DMS79 (cell line): ENCODE measurements at regions not wholly inside any gene's neighbourhood (a gene's known extent, or its start where the extent isn't known, plus 50 kb on each side); places are given as distances from the start of the nearest gene placed in this dataset.
A peak's percentile ranks its signal among the peaks of the same experiment; 100 is the strongest.
"Not testable (repeated sequence)": the region's sequence is repeated elsewhere in the genome, so short reads cannot be mapped to it uniquely, and the experiment has no call there.

ENCODE experiments used
- DNase-seq: peaks from one replicate; lab custom pipeline; 2025; lab: John Stamatoyannopoulos, UW

GRCh38 chr6:150739711-150740349 is 125.7 kb upstream of the MTHFD1L start:
- no peak for DNase-seq

DNA sequence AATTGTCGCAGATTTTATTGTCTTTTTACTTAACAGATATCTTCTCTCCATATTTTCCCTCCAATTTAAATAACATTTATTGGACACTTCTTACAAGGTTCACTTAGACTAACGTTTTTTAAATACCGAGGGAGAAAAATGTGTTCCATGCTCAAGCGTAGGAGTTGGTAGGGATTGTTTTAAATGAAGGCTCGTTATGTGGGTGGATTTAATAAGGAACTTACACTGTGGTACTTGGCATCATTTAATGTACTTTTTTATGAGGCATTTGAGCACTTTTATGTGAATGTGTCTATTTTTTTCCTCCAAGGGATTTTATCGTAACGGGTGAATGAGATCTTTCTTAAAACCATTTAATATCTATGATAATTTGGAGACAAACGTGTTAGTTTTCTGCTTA is 125.0 kb upstream of the MTHFD1L start:
- no peak for DNase-seq

DNA sequence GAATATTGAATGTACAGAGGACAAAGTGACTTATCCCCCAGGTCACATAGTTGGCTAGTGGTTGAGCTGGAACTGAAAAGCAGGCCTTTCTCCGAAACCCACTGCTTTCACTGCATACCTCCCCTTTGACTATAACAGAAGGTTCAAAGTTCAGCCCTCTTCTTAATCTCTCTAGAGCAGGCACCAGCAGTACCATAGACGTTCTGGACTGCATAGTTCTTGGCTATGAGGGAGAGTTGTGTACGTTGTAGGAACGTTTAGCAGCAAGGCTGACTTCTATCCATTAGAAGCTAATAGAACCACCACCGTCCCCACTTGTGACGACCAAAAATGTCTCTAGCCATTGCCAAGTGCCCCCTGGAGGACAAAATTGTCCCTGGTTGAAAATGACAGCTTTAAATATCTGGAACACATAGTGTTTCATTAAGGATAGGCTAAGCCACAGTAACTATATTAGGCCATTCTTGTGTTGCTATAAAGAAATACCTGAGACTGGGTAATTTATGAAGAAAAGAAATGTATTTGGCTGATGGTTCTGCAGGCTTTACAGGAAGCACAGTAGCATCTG is 123.8 kb upstream of the MTHFD1L start:
- DNase-seq, result no peak

DNA sequence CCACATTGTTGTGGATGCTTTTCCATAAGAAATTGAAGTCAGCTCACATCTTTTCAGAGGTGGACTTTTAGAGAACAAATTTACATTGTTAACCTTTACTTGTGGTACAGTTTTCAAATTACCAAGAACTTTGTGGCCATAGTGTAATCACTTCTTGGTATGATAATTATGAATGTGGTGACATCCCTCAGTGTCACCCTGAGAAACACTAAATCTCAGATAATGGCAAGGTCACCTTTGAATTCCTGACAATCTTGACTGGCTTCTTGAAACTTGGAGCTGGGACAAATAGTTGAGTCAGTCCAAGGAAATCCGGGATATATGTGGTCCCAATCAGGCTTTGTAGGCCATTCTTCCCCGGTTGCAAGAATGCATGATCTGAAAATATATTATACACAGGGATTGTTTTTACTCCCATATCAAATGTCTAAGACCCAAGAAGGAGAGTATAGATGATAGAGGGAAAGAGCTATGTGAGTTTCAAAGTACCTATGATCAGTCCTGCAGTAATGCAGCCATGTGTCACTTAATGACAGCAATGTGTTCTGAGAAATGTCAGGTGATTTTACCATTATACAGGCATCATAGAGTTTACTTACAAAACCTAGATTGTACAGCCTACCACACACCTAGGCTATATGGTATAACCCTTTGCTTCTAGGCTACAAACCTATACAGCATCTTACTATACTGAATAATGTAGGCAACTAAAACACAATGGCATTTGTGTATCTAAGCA is 120.8 kb upstream of the MTHFD1L start:
- no peak for DNase-seq

- DNase-seq, result no peak
Observed at GRCh38 chr6:150745896-150746295, 119.6 kb upstream of the MTHFD1L start.

DNA sequence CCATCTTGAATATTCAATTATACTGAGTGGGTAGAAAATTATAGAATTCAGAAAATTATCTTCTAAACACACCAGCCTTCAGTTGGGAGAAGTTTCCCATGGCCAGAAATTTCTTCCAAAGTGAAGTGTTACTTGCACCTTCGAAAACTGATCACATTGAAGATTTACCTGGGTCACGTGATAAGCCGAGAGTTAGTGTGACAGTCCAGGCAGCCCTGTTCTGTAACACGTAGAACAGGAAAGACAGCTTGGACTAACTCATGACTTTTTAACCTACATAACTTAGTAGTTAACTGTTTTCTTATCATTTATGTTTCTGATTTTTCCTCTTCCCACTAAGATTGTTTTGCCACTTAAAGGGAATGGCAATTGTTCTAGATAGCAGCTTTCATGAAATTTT is 118.3 kb upstream of the MTHFD1L start:
- DNase-seq, result no peak

DNA sequence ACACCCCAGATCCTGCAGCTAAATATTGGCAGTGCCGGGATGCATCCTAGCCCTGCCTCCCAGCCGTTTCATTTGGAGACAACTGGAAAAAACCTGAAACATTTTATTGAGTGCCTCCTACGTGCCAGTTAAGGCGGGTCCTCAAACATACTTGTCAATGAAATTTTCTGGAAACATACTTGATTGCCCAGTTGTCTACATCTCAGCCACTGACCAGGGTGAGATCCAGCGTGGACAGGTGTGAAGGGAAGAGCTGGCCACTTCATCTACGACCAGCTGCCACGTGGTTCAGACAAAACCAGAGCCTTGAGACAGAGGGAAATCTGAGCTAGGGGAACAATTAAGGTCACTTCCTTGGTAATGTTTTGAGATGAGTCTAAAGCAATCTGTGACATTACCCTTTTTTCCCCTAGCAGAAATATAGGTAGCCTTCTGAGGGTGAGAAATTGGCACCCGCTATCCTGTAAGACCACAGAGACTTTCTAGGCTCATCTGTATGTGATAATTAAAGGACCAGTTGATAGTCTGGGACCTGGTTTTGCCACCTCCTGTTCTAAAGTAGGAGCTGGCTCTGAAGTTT is 116.3 kb upstream of the MTHFD1L start:
- DNase-seq, result no peak

- no peak for DNase-seq
Observed at GRCh38 chr6:150751296-150751695, 114.2 kb upstream of the MTHFD1L start.

- no peak for DNase-seq
Observed at GRCh38 chr6:150752409-150752808, 113.1 kb upstream of the MTHFD1L start.

DNA sequence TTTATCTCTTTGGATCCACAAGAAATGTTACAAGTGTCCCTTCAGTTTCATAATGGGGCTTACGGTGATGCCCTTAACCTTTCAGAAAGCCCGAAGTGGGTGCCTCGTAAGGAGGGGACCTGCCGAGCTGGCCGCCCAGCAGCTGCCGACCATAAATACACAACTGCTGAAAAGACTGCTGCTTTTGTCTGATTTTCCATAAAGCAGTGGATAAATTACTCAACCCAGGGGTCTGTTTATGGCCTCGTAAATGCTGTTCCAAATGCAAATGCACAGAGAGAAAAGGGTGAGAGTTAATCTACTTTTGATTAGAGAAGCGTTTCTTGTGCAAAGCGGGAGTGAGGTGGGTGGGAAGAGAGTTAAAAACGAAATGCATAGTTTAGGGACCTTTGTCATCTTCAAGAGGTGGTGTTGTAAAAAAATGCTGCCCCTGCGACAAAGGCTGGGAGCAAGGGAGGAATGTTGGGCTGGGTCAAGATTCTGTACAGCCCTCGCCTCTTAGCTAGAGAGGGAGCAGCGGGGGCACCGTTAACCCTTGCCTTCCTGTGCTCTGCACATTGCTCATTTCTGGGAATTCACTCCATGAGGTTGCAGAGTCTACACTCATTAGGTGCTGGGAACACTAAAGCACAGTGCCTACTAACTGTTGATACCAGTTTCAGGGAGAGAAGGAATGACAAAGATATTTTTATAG is 112.0 kb upstream of the MTHFD1L start:
- DNase-seq, result no peak

DNA sequence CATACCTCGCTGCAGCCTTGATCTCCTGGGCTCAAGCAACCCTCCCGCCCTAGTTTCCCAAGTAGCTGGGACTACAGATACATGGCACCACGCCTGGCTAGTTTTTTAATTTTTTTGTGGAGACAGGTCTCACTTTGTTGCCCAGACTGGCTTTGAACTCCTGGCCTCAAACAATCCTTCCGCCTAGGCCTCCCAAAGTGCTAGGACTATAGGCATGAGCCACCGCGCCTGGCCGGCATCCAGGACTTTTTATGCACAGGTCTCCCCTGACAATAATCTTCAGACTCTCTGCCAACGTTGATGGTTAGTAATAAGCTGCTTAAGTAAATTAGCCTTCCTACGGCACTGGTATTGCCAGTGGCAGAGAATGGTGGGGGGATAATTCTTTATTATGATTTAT is 110.5 kb upstream of the MTHFD1L start:
- no peak for DNase-seq

DNA sequence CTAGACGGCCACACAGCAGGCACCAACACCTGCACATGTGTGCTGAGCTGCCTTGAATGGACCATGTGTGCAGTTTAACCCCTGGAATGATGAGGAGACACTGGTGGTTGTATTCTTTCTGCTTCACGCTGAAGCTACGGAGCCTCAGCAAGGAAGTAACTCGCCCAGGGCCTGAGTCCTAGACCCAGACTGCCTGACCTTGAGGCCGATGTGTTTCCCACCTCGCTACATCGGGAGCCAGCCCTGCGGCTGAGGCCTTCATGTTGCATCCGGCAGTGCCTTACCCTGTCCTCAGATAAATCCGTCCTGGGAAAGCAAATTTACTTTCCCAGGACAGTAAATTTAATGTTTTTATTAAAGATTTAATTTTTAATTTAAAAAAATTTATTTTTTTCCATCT is 110.0 kb upstream of the MTHFD1L start:
- no peak for DNase-seq

DNA sequence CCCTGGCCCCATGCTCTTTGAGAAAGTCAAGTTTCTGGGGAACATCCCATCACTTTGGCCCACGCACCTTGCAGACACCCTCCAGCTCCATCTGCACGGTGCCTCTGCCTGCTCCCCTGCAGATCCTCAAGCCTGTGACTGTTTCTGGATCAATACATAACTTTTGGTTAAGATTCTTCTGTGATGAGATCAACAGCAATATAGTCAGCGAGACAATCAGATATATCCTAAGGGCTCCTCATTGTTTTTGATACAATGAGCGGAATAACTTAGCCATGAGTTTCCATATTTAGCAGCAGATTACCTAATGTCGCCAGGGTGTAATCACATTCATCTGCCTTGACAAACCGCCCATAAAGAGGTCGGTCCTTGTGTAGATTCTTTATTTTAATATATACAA is 109.3 kb upstream of the MTHFD1L start:
- DNase-seq, result no peak

DNA sequence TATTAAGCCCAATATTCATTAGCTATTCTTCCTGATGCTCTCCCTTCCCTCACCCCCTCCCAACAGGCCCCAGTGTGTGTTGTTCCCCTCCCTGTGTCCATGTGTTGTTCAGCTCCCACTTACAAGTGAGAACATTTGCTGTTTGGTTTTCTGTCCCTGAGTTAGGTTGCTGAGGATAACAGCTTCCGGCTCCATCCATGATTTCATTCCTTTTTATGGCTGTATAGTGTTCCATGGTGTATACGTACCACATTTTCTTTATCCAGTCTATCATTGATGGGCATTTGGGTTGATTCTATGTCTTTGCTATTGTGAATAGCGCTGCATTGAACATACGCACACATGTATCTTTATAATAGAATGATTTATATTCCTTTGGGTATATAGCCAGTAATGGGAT is 107.7 kb upstream of the MTHFD1L start:
- DNase-seq, result not testable (repeated sequence)

GRCh38 chr6:150759483-150759882 is 106.0 kb upstream of the MTHFD1L start:
- DNase-seq, result no peak

- no peak for DNase-seq
Observed at GRCh38 chr6:150761771-150762170, 103.7 kb upstream of the MTHFD1L start.

DNA sequence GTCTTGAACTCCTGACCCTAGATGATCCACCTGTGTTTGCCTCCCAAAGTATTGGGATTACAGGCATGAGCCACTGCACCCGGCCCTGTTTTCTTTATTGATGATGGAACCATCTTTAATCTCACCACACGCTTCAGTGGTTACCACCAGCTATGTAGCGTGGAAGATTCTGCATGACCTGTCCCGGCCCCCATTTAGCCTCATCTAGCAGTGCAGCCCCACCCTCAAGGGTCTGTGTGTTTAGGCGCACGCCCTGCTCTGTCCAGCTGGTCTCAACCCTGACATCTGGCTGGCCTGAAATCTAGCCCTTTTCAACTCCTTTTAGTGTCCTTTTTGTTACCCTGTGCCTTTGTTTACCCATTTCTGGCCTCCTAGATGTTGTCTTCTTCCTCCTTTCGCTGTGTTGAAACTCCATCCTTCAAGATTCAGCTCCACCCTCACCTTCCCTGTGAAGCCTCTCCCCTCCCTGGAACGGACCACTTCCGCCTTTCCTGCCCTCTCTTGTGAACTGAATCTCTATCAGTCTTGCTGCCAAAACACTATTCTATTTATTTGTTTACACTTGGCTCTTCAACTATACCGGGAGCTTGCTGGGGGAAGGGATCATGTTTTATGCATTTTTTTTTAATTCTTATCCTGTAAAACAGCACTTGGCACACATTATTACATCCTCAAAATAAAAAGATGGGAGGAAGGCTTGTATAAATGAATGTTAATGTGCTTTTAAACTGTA is 101.0 kb upstream of the MTHFD1L start:
- DNase-seq, result peak; percentile 28

- no peak for DNase-seq
Observed at GRCh38 chr6:150765067-150765764, 100.3 kb upstream of the MTHFD1L start.

DNA sequence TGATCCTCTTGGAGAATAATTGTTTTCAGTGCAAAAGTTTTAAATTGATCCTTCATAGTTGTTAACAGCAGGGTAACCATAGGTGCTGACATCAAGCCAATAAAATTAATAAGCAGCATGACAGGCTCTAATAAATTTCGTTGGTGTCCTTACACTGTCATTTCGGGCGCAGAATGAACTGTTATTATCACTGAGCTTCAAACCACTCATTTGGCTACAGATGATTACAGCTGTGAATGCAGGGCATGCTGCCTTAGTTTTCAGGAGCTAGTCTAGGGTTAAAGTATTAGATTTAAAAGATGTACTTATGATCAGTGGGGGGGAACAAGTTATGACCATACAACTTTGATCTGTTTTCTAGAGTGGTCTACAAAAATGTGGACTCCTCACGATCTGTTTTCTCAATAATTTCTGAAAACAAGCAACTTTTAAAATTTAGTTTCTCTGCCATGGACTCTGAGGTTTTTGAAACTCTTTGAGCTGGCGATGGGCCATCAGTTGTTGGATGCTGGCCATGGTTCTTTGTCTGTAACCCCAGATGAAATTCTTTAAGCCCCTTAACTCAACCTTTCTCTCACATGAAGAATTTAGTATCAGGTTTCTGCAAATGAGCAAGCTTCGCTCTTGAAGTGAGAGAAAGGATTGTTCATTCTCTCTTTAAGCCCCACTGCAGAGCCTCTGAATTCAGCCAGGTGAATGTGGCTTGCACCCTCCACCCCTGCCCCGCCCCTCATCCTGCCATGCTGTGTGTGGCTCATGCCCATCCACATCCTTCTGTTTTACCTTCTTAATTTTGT is 99.1 kb upstream of the MTHFD1L start:
- DNase-seq, result peak; percentile 81

DNA sequence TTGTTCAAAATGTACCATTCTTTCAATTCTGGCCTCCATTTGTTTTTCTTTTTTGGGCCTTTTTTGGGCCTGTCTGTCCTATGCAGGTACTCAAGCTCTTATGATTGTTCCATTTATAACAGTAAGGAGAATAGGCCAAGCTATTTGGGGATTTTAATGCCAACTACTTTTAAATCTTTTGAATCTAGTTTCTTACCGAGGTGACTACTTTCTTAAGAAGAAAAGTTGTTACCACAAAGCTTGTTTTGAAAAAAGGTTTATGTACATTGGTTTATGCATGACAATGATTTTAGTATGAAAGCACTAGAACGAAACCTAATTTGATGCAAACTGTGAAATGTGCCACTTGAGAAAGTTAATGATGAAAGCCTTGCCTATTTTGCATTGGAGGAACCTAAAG is 98.3 kb upstream of the MTHFD1L start:
- no peak for DNase-seq
